ENCODE measurements at regions not wholly inside any gene's neighbourhood (a gene's known extent, or its start where the extent isn't known, plus 50 kb on each side); places are given as distances from the start of the nearest gene placed in this dataset.

DNA sequence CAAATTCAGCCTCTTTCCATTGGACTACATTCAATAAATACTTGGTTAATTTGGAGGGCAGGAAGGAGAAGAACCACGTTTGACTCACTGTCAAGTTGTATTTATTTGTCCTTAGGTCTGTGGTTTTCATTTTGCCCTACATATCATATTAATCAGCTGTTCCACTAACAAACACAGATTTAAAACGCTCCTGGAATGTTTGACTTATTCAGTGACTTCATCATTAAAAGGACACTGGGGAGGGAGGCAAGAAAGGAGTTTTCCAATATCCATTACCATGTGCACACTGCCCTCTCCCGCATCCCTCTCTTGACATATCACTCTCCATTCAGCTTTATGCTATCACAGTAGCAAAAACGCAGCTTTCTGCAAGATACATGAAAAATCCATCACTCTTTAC, 98.2 kb upstream of the C1orf87 start:
- no peak for TF ChIP-seq HNF4G (IDR thresholded peaks at IDR 0.05)
- TF ChIP-seq, protein P1, sequence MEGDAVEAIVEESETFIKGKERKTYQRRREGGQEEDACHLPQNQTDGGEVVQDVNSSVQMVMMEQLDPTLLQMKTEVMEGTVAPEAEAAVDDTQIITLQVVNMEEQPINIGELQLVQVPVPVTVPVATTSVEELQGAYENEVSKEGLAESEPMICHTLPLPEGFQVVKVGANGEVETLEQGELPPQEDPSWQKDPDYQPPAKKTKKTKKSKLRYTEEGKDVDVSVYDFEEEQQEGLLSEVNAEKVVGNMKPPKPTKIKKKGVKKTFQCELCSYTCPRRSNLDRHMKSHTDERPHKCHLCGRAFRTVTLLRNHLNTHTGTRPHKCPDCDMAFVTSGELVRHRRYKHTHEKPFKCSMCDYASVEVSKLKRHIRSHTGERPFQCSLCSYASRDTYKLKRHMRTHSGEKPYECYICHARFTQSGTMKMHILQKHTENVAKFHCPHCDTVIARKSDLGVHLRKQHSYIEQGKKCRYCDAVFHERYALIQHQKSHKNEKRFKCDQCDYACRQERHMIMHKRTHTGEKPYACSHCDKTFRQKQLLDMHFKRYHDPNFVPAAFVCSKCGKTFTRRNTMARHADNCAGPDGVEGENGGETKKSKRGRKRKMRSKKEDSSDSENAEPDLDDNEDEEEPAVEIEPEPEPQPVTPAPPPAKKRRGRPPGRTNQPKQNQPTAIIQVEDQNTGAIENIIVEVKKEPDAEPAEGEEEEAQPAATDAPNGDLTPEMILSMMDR (IDR thresholded peaks at IDR 0.05; ENCODE audit: low read depth, low read length, missing input control) = no peak
- TF ChIP-seq JUND (IDR thresholded peaks at IDR 0.05) = no peak
- TF ChIP-seq EGR1 (IDR thresholded peaks at IDR 0.05; ENCODE audit: low read depth in 2 of 2) = no peak
- TF ChIP-seq, protein P2, sequence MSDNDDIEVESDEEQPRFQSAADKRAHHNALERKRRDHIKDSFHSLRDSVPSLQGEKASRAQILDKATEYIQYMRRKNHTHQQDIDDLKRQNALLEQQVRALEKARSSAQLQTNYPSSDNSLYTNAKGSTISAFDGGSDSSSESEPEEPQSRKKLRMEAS (IDR thresholded peaks at IDR 0.05) = no peak
- TF ChIP-seq RXRA (IDR thresholded peaks at IDR 0.05) = no peak
- no peak for TF ChIP-seq YY1 (IDR thresholded peaks at IDR 0.05)
- no peak for TF ChIP-seq SP1 (IDR thresholded peaks at IDR 0.05)
- TF ChIP-seq, protein P3, sequence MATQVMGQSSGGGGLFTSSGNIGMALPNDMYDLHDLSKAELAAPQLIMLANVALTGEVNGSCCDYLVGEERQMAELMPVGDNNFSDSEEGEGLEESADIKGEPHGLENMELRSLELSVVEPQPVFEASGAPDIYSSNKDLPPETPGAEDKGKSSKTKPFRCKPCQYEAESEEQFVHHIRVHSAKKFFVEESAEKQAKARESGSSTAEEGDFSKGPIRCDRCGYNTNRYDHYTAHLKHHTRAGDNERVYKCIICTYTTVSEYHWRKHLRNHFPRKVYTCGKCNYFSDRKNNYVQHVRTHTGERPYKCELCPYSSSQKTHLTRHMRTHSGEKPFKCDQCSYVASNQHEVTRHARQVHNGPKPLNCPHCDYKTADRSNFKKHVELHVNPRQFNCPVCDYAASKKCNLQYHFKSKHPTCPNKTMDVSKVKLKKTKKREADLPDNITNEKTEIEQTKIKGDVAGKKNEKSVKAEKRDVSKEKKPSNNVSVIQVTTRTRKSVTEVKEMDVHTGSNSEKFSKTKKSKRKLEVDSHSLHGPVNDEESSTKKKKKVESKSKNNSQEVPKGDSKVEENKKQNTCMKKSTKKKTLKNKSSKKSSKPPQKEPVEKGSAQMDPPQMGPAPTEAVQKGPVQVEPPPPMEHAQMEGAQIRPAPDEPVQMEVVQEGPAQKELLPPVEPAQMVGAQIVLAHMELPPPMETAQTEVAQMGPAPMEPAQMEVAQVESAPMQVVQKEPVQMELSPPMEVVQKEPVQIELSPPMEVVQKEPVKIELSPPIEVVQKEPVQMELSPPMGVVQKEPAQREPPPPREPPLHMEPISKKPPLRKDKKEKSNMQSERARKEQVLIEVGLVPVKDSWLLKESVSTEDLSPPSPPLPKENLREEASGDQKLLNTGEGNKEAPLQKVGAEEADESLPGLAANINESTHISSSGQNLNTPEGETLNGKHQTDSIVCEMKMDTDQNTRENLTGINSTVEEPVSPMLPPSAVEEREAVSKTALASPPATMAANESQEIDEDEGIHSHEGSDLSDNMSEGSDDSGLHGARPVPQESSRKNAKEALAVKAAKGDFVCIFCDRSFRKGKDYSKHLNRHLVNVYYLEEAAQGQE (IDR thresholded peaks at IDR 0.05) = no peak
